Testis (tissue), 2 donors: ENCODE measurements at regions not wholly inside any gene's neighbourhood (a gene's known extent, or its start where the extent isn't known, plus 50 kb on each side); places are given as distances from the start of the nearest gene placed in this dataset.

Experiments
- DNase-seq: peaks from one replicate; pipeline ENCODE4 v3.0.0-alpha.2; 2019
- H3K27ac ChIP-seq, 2 donors: fragments of 200-600 bp; sonication (generic); one replicate each; pipeline ENCODE4 v1.5.1; 2019
- H3K27me3 ChIP-seq: fragments of 200-600 bp; sonication (generic); one replicate; pipeline ENCODE4 v1.5.1; 2019
- H3K36me3 ChIP-seq: fragments of 200-600 bp; sonication (generic); one replicate; pipeline ENCODE4 v1.5.1; 2017; ENCODE audit warnings: low read depth; ENCODE audit errors: missing control alignments
- H3K4me1 ChIP-seq: fragments of 200-600 bp; sonication (generic); one replicate; pipeline ENCODE4 v1.5.1; 2019
- H3K4me3 ChIP-seq, 2 donors: fragments of 200-600 bp; sonication (generic); one replicate each; pipeline ENCODE4 v1.5.1; 2017 to 2019
- H3K9me3 ChIP-seq: fragments of 200-600 bp; sonication (generic); one replicate; pipeline ENCODE4 v1.5.1; 2017
- CTCF ChIP-seq, 3 experiments: fragments of 450-650 bp in 2 of 3; fragments of 200-600 bp in 1 of 3; sonication (generic) in 1 of 3; IDR thresholded peaks; one replicate each; pipeline ENCODE4 v1.5.1; 2016 to 2019; ENCODE audit warnings: antibody characterized with exemption in 3 of 3, mild to moderate bottlenecking in 2 of 3, moderate library complexity in 1 of 3
- POLR2A ChIP-seq: fragments of 450-650 bp; IDR thresholded peaks from one replicate; pipeline ENCODE4 v1.6.1; 2017; ENCODE audit warnings: antibody characterized with exemption, mild to moderate bottlenecking, moderate library complexity
- WGBS, 2 donors: methylation state at CpG; one replicate each; pipeline ENCODE4 v1.1.5; 2018; 5-methylcytosine and 5-hydroxymethylcytosine counted together
- intact Hi-C: fragments of 100-400 bp; cut with DNase I; formaldehyde crosslinking; loops from one replicate; pipeline ENCODE4 v1.15.1; 2023; ENCODE audit warnings: low total_unique reads

GRCh38 chr2:204108330-204108751 is 171.8 kb downstream of the ICOS start:
- 41 to 55% methylated on average over 3 of the region's 3 CpGs for WGBS, 2 donors
- intact Hi-C loops: no loop called here
- no peak for DNase-seq

GRCh38 chr2:204108781-204109295 is 172.3 kb downstream of the ICOS start:
- Histone ChIP-seq H3K4me3 (no peak overlapping the region), H3K36me3 (no peaks in the 10 kb centered on the region), H3K27ac (no peak overlapping the region), H3K9me3 (no peaks in the 10 kb centered on the region), H3K4me1 (peaks cover 10% of the 10 kb centered on the region), H3K27me3 (no peaks in the 10 kb centered on the region)
- intact Hi-C loops: no loop called here
- TF ChIP-seq POLR2A (no peak), CTCF (IDR thresholded peaks at IDR 0.05) (no peak)
- 77 to 84% methylated on average over 9 of the region's 9 CpGs for WGBS, 2 donors
- no peak for DNase-seq

More at GRCh38 chr2:204108330-204108751, 171.8 kb downstream of the ICOS start:
- Histone ChIP-seq H3K36me3 (no peaks in the 10 kb centered on the region), H3K27ac (no peak overlapping the region), H3K27me3 (no peaks in the 10 kb centered on the region), H3K4me3 (no peak overlapping the region), H3K4me1 (peaks cover 10% of the 10 kb centered on the region), H3K9me3 (no peaks in the 10 kb centered on the region)
- TF ChIP-seq POLR2A: no peak
- no peak for TF ChIP-seq CTCF (IDR thresholded peaks at IDR 0.05)

- H3K4me1 ChIP-seq: peaks cover 10% of the 10 kb centered on the region
- H3K27me3 ChIP-seq: no peaks in the 10 kb centered on the region
- no peak overlapping the region for H3K27ac ChIP-seq
- intact Hi-C loops: no loop called here
- H3K4me3 ChIP-seq: no peak overlapping the region
- DNase-seq: no peak
- H3K9me3 ChIP-seq: no peaks in the 10 kb centered on the region
- WGBS, 2 donors: 34 to 61% methylated on average over 10 to 11 of the region's 11 CpGs
- H3K36me3 ChIP-seq: no peaks in the 10 kb centered on the region
- TF ChIP-seq CTCF (IDR thresholded peaks at IDR 0.05): no peak
- TF ChIP-seq POLR2A: no peak
These were observed 173.1 kb downstream of the ICOS start for GRCh38 chr2:204109681-204110080.

GRCh38 chr2:204110338-204110741 is 173.8 kb downstream of the ICOS start:
- H3K4me1 ChIP-seq: peaks cover 10% of the 10 kb centered on the region

More at GRCh38 chr2:204110338-204110741, 173.8 kb downstream of the ICOS start:
- 16 to 34% methylated on average over 8 of the region's 8 CpGs for WGBS, 2 donors
- no peak overlapping the region for H3K4me3 ChIP-seq
- no peak for DNase-seq
- intact Hi-C loops: no loop called here
- no peak for TF ChIP-seq POLR2A
- no peak for TF ChIP-seq CTCF (IDR thresholded peaks at IDR 0.05)
- H3K27ac ChIP-seq: no peak overlapping the region
- no peaks in the 10 kb centered on the region for H3K36me3 ChIP-seq
- H3K9me3 ChIP-seq: no peaks in the 10 kb centered on the region
- no peaks in the 10 kb centered on the region for H3K27me3 ChIP-seq
